SK-N-SH treated with all-trans-retinoic acid at 6 μM for 48 hours (cell line): ENCODE measurements at regions not wholly inside any gene's neighbourhood (a gene's known extent, or its start where the extent isn't known, plus 50 kb on each side); places are given as distances from the start of the nearest gene placed in this dataset.

Experiments used
- CREB5 ChIP-seq: fragments of 250-450 bp; sonication (Bioruptor Pico); IDR thresholded peaks from 2 replicates; pipeline ENCODE4 v1.5.1; 2020; ENCODE audit warnings: low read depth, mild to moderate bottlenecking, moderate library complexity
- ESRRG ChIP-seq: fragments of 250-450 bp; sonication (Bioruptor Pico); IDR thresholded peaks from 2 replicates; pipeline ENCODE4 v1.6.1; 2021; ENCODE audit warnings: mild to moderate bottlenecking
- GLIS3 ChIP-seq: fragments of 250-450 bp; sonication (Bioruptor Pico); IDR thresholded peaks from 2 replicates; pipeline ENCODE4 v1.5.0; 2020; ENCODE audit warnings: mild to moderate bottlenecking, moderate library complexity
- POU6F1 ChIP-seq: fragments of 250-450 bp; sonication (Bioruptor Pico); IDR thresholded peaks from 2 replicates; pipeline ENCODE4 v1.8.0; 2021; ENCODE audit warnings: low read depth, mild to moderate bottlenecking, moderate library complexity, borderline replicate concordance
- PPARA ChIP-seq: fragments of 250-450 bp; sonication (Bioruptor Pico); IDR thresholded peaks from 2 replicates; pipeline ENCODE4 v1.5.0; 2020; ENCODE audit warnings: mild to moderate bottlenecking, borderline replicate concordance
- RARB ChIP-seq: fragments of 250-450 bp; sonication (Bioruptor Pico); IDR thresholded peaks from 2 replicates; pipeline ENCODE4 v1.8.0; 2021; ENCODE audit warnings: mild to moderate bottlenecking, moderate library complexity
- ZC3H10 ChIP-seq: fragments of 250-450 bp; sonication (Bioruptor Pico); IDR thresholded peaks from 2 replicates; pipeline ENCODE4 v1.5.1; 2021; ENCODE audit warnings: mild to moderate bottlenecking, moderate library complexity
- ZFP3 ChIP-seq: fragments of 250-450 bp; sonication (Bioruptor Pico); IDR thresholded peaks from 2 replicates; pipeline ENCODE4 v1.5.0; 2020; ENCODE audit warnings: mild to moderate bottlenecking, moderate library complexity
- ZFP30 ChIP-seq: fragments of 450-650 bp; formaldehyde crosslinking; IDR thresholded peaks from 2 replicates; pipeline ENCODE4 v1.5.0; 2022; ENCODE audit warnings: mild to moderate bottlenecking, moderate library complexity
- ZNF565 ChIP-seq: fragments of 450-650 bp; formaldehyde crosslinking; conservative IDR thresholded peaks from 2 replicates; pipeline ENCODE4 v1.5.0; 2020; ENCODE audit warnings: low read depth, mild to moderate bottlenecking, moderate library complexity
- ZNF70 ChIP-seq: fragments of 450-650 bp; formaldehyde crosslinking; IDR thresholded peaks from 2 replicates; pipeline ENCODE4 v1.5.0; 2020; ENCODE audit warnings: mild to moderate bottlenecking, moderate library complexity
- TF ChIP-seq, protein P1 (sequence below): fragments of 250-450 bp; sonication (Bioruptor Pico); IDR thresholded peaks from 2 replicates; pipeline ENCODE4 v1.8.0; 2020; ENCODE audit warnings: mild to moderate bottlenecking, moderate library complexity, borderline replicate concordance

DNA sequence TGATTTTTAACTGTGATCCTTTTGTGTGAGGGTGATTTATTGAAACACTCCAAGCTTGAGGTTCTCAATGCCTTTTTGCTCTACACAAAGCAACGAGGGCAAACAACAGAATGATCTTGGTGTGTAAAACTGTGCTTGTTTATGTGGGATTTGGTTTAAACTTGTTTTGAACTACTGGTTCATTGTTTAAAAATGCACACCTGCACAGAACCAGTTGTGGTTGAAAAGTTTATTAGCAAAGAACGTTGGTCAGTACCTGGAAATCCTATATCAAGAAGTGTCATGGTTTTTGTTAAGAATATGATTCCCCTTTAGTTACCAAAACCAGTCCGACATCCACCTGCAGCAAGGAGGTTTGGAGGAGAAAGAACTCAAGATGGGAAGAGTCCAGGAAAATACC lies 239.4 kb downstream of the WNT5A start:
- TF ChIP-seq, protein P1, sequence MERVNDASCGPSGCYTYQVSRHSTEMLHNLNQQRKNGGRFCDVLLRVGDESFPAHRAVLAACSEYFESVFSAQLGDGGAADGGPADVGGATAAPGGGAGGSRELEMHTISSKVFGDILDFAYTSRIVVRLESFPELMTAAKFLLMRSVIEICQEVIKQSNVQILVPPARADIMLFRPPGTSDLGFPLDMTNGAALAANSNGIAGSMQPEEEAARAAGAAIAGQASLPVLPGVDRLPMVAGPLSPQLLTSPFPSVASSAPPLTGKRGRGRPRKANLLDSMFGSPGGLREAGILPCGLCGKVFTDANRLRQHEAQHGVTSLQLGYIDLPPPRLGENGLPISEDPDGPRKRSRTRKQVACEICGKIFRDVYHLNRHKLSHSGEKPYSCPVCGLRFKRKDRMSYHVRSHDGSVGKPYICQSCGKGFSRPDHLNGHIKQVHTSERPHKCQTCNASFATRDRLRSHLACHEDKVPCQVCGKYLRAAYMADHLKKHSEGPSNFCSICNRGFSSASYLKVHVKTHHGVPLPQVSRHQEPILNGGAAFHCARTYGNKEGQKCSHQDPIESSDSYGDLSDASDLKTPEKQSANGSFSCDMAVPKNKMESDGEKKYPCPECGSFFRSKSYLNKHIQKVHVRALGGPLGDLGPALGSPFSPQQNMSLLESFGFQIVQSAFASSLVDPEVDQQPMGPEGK (CRISPR knock-in tag), result no peak
- TF ChIP-seq ZFP30 (no peak), RARB (CRISPR knock-in tag) (no peak), CREB5 (CRISPR knock-in tag) (no peak), POU6F1 (CRISPR knock-in tag) (no peak), ZFP3 (no peak), ZNF565 (CRISPR knock-in tag) (no peak), GLIS3 (CRISPR knock-in tag) (no peak), ESRRG (CRISPR knock-in tag) (no peak), ZNF70 (CRISPR knock-in tag) (no peak), PPARA (CRISPR knock-in tag) (no peak), ZC3H10 (CRISPR knock-in tag) (no peak)
